ENCODE measurements at regions not wholly inside any gene's neighbourhood (a gene's known extent, or its start where the extent isn't known, plus 50 kb on each side); places are given as distances from the start of the nearest gene placed in this dataset.

DNA sequence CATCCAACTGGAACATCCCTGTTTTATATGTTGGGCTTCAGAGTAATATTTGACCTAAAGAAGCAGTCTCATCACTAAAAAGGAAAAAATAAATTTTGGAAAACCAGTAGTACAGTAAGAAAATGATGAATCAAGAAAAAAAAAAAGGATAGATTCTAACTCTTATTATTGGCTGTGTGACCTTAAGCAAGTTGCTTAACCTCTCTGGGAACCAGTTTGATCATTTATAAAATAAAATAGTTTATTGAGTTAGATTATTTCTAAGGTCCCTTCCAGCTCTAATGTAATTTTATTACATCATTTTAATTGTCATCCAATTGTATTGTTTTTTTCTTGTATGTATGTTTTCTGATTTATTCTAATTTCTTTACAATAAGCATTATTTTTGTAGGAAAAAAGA lies 127.0 kb downstream of the PRELID2 start:
- H3K4me2 ChIP-seq, result no peak overlapping the region
- H3K9me3 ChIP-seq, result no peaks in the 10 kb centered on the region
- DNase-seq (ENCODE audit: low read depth in 1 of 2, low spot score in 1 of 2) (no peak), FAIRE-seq (no peak), ATAC-seq (no peak)
- TF ChIP-seq MYC (IDR thresholded peaks at IDR 0.05; ENCODE audit: borderline replicate concordance, low read length), result no peak
- TF ChIP-seq EHMT2 (IDR thresholded peaks at IDR 0.05; ENCODE audit: low read depth), result no peak
- no peak for TF ChIP-seq HEYL (CRISPR knock-in tag; IDR thresholded peaks at IDR 0.05)
- ChIA-PET CTCF (interaction anchor here (1.6 to 3.0 kb wide), 2 partner anchors 10 to 13 kb away, joined by 3 to 11 read pairs; no protein-coding TSS in a partner anchor), POLR2A (no interaction called here)
- H3K4me3 ChIP-seq, result no peak overlapping the region
- H3K4me1 ChIP-seq, result no peaks in the 10 kb centered on the region
- H3K27ac ChIP-seq, result no peak overlapping the region

DNA sequence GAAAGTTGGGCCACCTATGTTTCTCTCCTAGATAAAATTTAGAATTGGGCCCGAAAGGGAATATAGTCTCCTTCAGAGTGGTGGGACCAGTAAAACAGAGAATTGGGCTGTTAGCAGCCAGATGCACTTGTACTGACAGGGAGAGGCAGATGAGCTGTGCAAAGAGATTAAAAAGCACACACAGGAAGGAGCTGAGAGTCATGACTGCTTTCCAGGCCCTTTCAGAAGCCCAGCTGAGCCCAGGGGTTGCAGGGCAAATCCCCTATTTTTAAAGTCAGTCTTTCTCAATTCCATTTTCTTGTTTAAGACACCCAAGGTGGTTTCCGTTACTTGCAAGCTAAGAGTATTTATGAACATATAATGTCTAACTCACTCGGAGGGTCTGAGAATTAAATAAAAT lies 130.4 kb downstream of the PRELID2 start:
- ATAC-seq (no peak), FAIRE-seq (no peak), DNase-seq (ENCODE audit: low read depth in 1 of 2, low spot score in 1 of 2) (no peak)
- no peak overlapping the region for H3K4me3 ChIP-seq
- ChIA-PET POLR2A (no interaction called here), CTCF (interaction anchor here (1.4 to 1.5 kb wide), 2 partner anchors 9 to 120 kb away, joined by 3 to 5 read pairs; no protein-coding TSS in a partner anchor)
- WGBS (ENCODE audit: missing lambda C conversion rate), result 77% methylated on average over 3 of the region's 3 CpGs
- no peaks in the 10 kb centered on the region for H3K9me3 ChIP-seq
- TF ChIP-seq TFCP2L1 (CRISPR knock-in tag; IDR thresholded peaks at IDR 0.05) (no peak), NPAS2 (CRISPR knock-in tag; IDR thresholded peaks at IDR 0.05; ENCODE audit: borderline replicate concordance) (no peak), NFE2L2 (conservative IDR thresholded peaks at IDR 0.05; ENCODE audit: low read length) (no peak)
- H3K27ac ChIP-seq, result no peak overlapping the region
- H3K4me1 ChIP-seq, result no peaks in the 10 kb centered on the region
- no peak overlapping the region for H3K4me2 ChIP-seq

DNA sequence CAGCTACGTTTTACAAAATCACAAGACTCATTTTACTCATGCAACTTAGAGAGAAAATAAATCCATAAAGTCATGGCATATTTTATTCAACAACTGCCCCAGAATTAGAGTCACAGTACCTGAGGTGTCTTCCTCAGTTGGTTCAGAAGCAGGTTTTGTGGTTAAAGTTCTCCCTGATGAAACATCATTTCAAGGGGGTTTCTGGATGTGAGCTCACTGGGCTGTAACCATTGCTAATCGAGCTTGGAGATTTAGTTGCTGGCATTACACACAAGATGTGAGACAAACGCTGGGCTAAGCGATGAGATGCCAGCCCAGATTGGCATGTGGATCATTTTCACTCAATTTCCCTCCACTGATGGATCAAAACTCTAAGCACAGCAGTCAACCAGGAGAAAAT lies 131.3 kb downstream of the PRELID2 start:
- CTCF ChIA-PET, result interaction anchor here (1.3 to 1.5 kb wide), 3 partner anchors 8 to 122 kb away, joined by 3 to 4 read pairs (median 3); no protein-coding TSS in a partner anchor
- FAIRE-seq (no peak), DNase-seq (ENCODE audit: low read depth in 1 of 2, low spot score in 1 of 2) (no peak)

DNA sequence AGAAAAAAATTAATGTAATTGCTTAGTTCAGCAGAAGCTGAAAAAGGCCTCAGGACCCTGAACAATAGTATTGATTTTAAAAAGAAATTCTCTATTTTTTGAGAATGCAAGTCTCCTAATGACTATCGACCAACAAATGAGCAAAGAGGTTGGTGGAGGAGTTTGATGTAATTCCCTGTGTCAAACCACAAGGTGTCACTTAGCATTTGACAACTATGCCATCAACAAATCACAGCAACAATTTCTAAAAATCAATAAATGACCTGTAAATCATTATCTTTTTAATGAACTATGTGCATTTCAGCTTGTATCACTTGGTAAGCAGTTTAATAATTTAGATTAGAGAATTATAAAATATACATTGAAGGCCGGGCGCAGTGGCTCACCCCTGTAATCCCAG lies 133.7 kb downstream of the PRELID2 start:
- CTCF ChIA-PET, result no interaction called here
- FAIRE-seq (peak; percentile 76), ATAC-seq (no peak), DNase-seq (ENCODE audit: low read depth in 1 of 2, low spot score in 1 of 2) (peak in 1 of 2 experiments; percentile 3)
- H3K9me3 ChIP-seq, result no peaks in the 10 kb centered on the region
- H3K4me2 ChIP-seq, result no peak overlapping the region
- H3K4me1 ChIP-seq, result no peaks in the 10 kb centered on the region
- no peak overlapping the region for H3K4me3 ChIP-seq
- TF ChIP-seq SMC3 (IDR thresholded peaks at IDR 0.05), result 0 out of 3 replicates have a peak, but pooled peaks have one; percentile 19
- no peak for TF ChIP-seq CBX8 (IDR thresholded peaks at IDR 0.05)
- POLR2A ChIA-PET, result no interaction called here
- WGBS (ENCODE audit: missing lambda C conversion rate), result 93% methylated on average over 3 of the region's 3 CpGs
- no peak overlapping the region for H3K27ac ChIP-seq

More for the DNA sequence above, 131.3 kb downstream of the PRELID2 start:
- TF ChIP-seq HEYL (CRISPR knock-in tag; IDR thresholded peaks at IDR 0.05) (no peak), HOXB13 (CRISPR knock-in tag; IDR thresholded peaks at IDR 0.05; ENCODE audit: low read depth) (no peak), POLR2AphosphoS2 (conservative IDR thresholded peaks at IDR 0.05; ENCODE audit: low read length) (no peak), HOXA7 (CRISPR knock-in tag; IDR thresholded peaks at IDR 0.05) (no peak)
- Histone ChIP-seq H3K4me3 (no peak overlapping the region), H3K4me2 (no peak overlapping the region), H3K9me3 (no peaks in the 10 kb centered on the region), H3K4me1 (no peaks in the 10 kb centered on the region), H3K27ac (no peak overlapping the region)
- 58% methylated on average over 4 of the region's 4 CpGs for WGBS (ENCODE audit: missing lambda C conversion rate)
- POLR2A ChIA-PET, result no interaction called here
- no peak for ATAC-seq

DNA sequence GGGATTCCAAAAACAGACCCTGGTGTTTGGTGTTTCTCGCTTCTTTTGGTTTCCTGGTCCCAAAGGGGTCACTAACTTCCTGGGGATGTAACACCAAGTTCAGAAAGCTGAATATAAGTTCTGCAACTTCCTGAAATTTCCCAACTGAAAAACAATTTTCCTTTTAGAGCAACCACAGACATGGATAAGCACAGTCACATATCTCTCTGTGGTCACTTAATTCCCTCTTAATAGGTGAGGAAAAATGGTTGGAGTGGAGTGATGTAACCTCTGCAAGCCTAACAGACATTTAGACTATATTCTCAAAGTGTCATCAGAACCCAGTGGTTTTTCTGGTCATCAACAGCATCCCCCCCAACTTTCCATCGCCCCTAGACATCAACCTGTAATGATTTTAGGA lies 135.3 kb downstream of the PRELID2 start:
- FAIRE-seq, result no peak
- H3K4me3 ChIP-seq, result no peak overlapping the region
- ATAC-seq, result no peak
- no peaks in the 10 kb centered on the region for H3K9me3 ChIP-seq
- H3K27ac ChIP-seq, result no peak overlapping the region
- H3K4me1 ChIP-seq, result no peaks in the 10 kb centered on the region
- WGBS (ENCODE audit: missing lambda C conversion rate), result 66% methylated on average over 2 of the region's 2 CpGs
- ChIA-PET POLR2A (no interaction called here), CTCF (interaction anchor here (1.6 to 3.4 kb wide), 2 partner anchors 10 to 126 kb away, joined by 6 to 16 read pairs; no protein-coding TSS in a partner anchor)
- H3K4me2 ChIP-seq, result no peak overlapping the region
- TF ChIP-seq KDM5A (IDR thresholded peaks at IDR 0.05) (no peak), HOXA7 (CRISPR knock-in tag; IDR thresholded peaks at IDR 0.05) (no peak), RFX5 (IDR thresholded peaks at IDR 0.05) (no peak), GATA3 (IDR thresholded peaks at IDR 0.05; ENCODE audit: borderline replicate concordance) (no peak), CBX2 (IDR thresholded peaks at IDR 0.05; ENCODE audit: borderline replicate concordance, low read depth) (no peak), SMC3 (IDR thresholded peaks at IDR 0.05) (no peak), JUNB (IDR thresholded peaks at IDR 0.05) (no peak), FOSB (CRISPR knock-in tag; IDR thresholded peaks at IDR 0.05) (no peak), EHF (CRISPR knock-in tag; IDR thresholded peaks at IDR 0.05) (no peak), MAZ (IDR thresholded peaks at IDR 0.05; ENCODE audit: borderline replicate concordance, low read depth, low read length) (no peak), ZNF302 (CRISPR knock-in tag; IDR thresholded peaks at IDR 0.05) (no peak), ZFP36 (IDR thresholded peaks at IDR 0.05; ENCODE audit: borderline replicate concordance, partially characterized antibody) (no peak), ZC3H11A (IDR thresholded peaks at IDR 0.05) (no peak)
- TF ChIP-seq, protein P1, sequence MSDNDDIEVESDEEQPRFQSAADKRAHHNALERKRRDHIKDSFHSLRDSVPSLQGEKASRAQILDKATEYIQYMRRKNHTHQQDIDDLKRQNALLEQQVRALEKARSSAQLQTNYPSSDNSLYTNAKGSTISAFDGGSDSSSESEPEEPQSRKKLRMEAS (IDR thresholded peaks at IDR 0.05), result no peak
- TF ChIP-seq, protein P2, sequence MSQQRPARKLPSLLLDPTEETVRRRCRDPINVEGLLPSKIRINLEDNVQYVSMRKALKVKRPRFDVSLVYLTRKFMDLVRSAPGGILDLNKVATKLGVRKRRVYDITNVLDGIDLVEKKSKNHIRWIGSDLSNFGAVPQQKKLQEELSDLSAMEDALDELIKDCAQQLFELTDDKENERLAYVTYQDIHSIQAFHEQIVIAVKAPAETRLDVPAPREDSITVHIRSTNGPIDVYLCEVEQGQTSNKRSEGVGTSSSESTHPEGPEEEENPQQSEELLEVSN (IDR thresholded peaks at IDR 0.05; ENCODE audit: borderline replicate concordance, low read depth), result no peak
- TF ChIP-seq, protein P3, sequence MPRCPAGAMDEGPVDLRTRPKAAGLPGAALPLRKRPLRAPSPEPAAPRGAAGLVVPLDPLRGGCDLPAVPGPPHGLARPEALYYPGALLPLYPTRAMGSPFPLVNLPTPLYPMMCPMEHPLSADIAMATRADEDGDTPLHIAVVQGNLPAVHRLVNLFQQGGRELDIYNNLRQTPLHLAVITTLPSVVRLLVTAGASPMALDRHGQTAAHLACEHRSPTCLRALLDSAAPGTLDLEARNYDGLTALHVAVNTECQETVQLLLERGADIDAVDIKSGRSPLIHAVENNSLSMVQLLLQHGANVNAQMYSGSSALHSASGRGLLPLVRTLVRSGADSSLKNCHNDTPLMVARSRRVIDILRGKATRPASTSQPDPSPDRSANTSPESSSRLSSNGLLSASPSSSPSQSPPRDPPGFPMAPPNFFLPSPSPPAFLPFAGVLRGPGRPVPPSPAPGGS (IDR thresholded peaks at IDR 0.05), result no peak
- TF ChIP-seq, protein P4, sequence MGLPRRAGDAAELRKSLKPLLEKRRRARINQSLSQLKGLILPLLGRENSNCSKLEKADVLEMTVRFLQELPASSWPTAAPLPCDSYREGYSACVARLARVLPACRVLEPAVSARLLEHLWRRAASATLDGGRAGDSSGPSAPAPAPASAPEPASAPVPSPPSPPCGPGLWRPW (IDR thresholded peaks at IDR 0.05), result no peak
- no peak for DNase-seq (ENCODE audit: low read depth in 1 of 2, low spot score in 1 of 2)

Measured in A549 (cell line).